GM12891 (cell line): ENCODE measurements at regions not wholly inside any gene's neighbourhood (a gene's known extent, or its start where the extent isn't known, plus 50 kb on each side); places are given as distances from the start of the nearest gene placed in this dataset.

Experiments used
- PAX5 ChIP-seq: IDR thresholded peaks from 2 replicates; pipeline ENCODE4 v1.6.1; 2011; ENCODE audit warnings: low read length, moderate library complexity, mild to moderate bottlenecking; ENCODE audit not compliant: insufficient read depth, severe bottlenecking
- POLR2A ChIP-seq: IDR thresholded peaks from 2 replicates; pipeline ENCODE4 v1.6.1; 2011; ENCODE audit warnings: low read depth, low read length, control low read depth
- POLR2AphosphoS5 ChIP-seq: IDR thresholded peaks from 2 replicates; pipeline ENCODE4 v1.6.1; 2011; ENCODE audit warnings: low read depth, low read length, control low read depth
- POU2F2 ChIP-seq: IDR thresholded peaks from 2 replicates; pipeline ENCODE4 v1.6.1; 2011; ENCODE audit warnings: low read depth, mild to moderate bottlenecking, control low read depth, low read length, moderate library complexity
- SPI1 ChIP-seq: IDR thresholded peaks from 2 replicates; pipeline ENCODE4 v1.6.1; 2011; ENCODE audit warnings: low read depth, low read length, control low read depth
- TAF1 ChIP-seq: IDR thresholded peaks from 2 replicates; pipeline ENCODE4 v1.6.1; 2011; ENCODE audit warnings: low read depth, low read length, control low read depth

GRCh38 chr18:59823596-59824195 lies 76.1 kb upstream of the PMAIP1 start:
- no peak for TF ChIP-seq POLR2A
- no peak for TF ChIP-seq POLR2AphosphoS5
- TF ChIP-seq TAF1, result no peak
- no peak for TF ChIP-seq SPI1
- no peak for TF ChIP-seq POU2F2
- TF ChIP-seq PAX5, result no peak
